TTC549 (cell line): ENCODE measurements at regions not wholly inside any gene's neighbourhood (a gene's known extent, or its start where the extent isn't known, plus 50 kb on each side); places are given as distances from the start of the nearest gene placed in this dataset.

ENCODE experiments used
- FAIRE-seq: peaks from 2 replicates; lab custom pipeline; 2012; peaks lifted over from hg19 to GRCh38; lab: Jason Lieb, UNC

GRCh38 chr12:102596031-102596430 is 115.7 kb upstream of the IGF1 start:
- FAIRE-seq, result no peak

- FAIRE-seq, result no peak
Observed at GRCh38 chr12:102595315-102595714, 115.0 kb upstream of the IGF1 start.

- no peak for FAIRE-seq
Observed at GRCh38 chr12:102593134-102593533, 112.8 kb upstream of the IGF1 start.

- no peak for FAIRE-seq
Observed at GRCh38 chr12:102592134-102592533, 111.8 kb upstream of the IGF1 start.

- no peak for FAIRE-seq
Observed at GRCh38 chr12:102573237-102573636, 92.9 kb upstream of the IGF1 start.

- no peak for FAIRE-seq
Observed at GRCh38 chr12:102571889-102572288, 91.5 kb upstream of the IGF1 start.

- FAIRE-seq, result no peak
Observed at GRCh38 chr12:102570256-102570655, 89.9 kb upstream of the IGF1 start.

GRCh38 chr12:102569803-102570202 is 89.4 kb upstream of the IGF1 start:
- FAIRE-seq, result no peak

- no peak for FAIRE-seq
Observed at GRCh38 chr12:102568276-102568675, 87.9 kb upstream of the IGF1 start.

GRCh38 chr12:102567031-102567985 is 86.9 kb upstream of the IGF1 start:
- FAIRE-seq, result no peak

- FAIRE-seq, result no peak
Observed at GRCh38 chr12:102565555-102565954, 85.2 kb upstream of the IGF1 start.

- FAIRE-seq, result no peak
Observed at GRCh38 chr12:102564026-102564425, 83.7 kb upstream of the IGF1 start.

GRCh38 chr12:102562836-102563425 is 82.6 kb upstream of the IGF1 start:
- no peak for FAIRE-seq

- no peak for FAIRE-seq
Observed at GRCh38 chr12:102551186-102551585, 70.8 kb upstream of the IGF1 start.

- FAIRE-seq, result no peak
Observed at GRCh38 chr12:102549691-102550090, 69.3 kb upstream of the IGF1 start.

GRCh38 chr12:102548543-102548942 is 68.2 kb upstream of the IGF1 start:
- no peak for FAIRE-seq

GRCh38 chr12:102543494-102544485 is 63.4 kb upstream of the IGF1 start:
- FAIRE-seq, result no peak

GRCh38 chr12:102542816-102543440 is 62.6 kb upstream of the IGF1 start:
- FAIRE-seq, result no peak

- no peak for FAIRE-seq
Observed at GRCh38 chr12:102540815-102541385, 60.5 kb upstream of the IGF1 start.

- no peak for FAIRE-seq
Observed at GRCh38 chr12:102539651-102540553, 59.5 kb upstream of the IGF1 start.

GRCh38 chr12:102535306-102535705 is 54.9 kb upstream of the IGF1 start:
- FAIRE-seq, result no peak
